K562 (cell line): ENCODE measurements at regions not wholly inside any gene's neighbourhood (a gene's known extent, or its start where the extent isn't known, plus 50 kb on each side); places are given as distances from the start of the nearest gene placed in this dataset.

Source experiments
- ATAC-seq: fragments of 200-7000 bp; cut with Tn5 transposase; 3 replicates; pipeline ENCODE4 v1.9.1; 2020; ENCODE audit warnings: moderate library complexity
- BruUV-seq: library from RNA; stranded (reverse); fragments of 400-500 nt; replicated peaks from 2 replicates; lab custom pipeline; 2021; lab: Mats Ljungman, UMichigan
- CTCF ChIA-PET: fragments of 300-600 bp; formaldehyde crosslinking; extraction: SDS; loops from one replicate; lab custom pipeline; 2021; ENCODE audit warnings: low intra/inter-chr PET ratio; lab: Yijun Ruan, JAX
- POLR2A ChIA-PET: fragments of 300-600, 350-650 bp; sonication (Branson Sonifier 250); formaldehyde crosslinking; extraction: SDS; loops from one replicate; lab custom pipeline; 2021; ENCODE audit warnings: antibody characterized with exemption, inconsistent platforms; lab: Yijun Ruan, JAX
- DNase-seq, 4 experiments: peaks; one replicate each; pipeline versions ENCODE4 v3.0.0 to v3.0.0-alpha.2; 2011 to 2018; ENCODE audit warnings: low spot score in 3 of 4, mixed read lengths in 3 of 4; ENCODE audit errors: extremely low read depth in 1 of 4
- FAIRE-seq: peaks from 2 replicates; lab custom pipeline; 2011; peaks lifted over from hg19 to GRCh38; lab: Jason Lieb, UNC
- H2AFZ ChIP-seq: 2 replicates; pipeline ENCODE4 v1.6.0; 2011; ENCODE audit warnings: low read depth, low read length, control low read depth, inconsistent platforms
- H3K27ac ChIP-seq: fragments of 200-600 bp; 3 replicates; pipeline ENCODE4 v1.8.0; 2011; ENCODE audit warnings: low read depth, mild to moderate bottlenecking, control low read depth, inconsistent platforms, low read length, moderate library complexity, mixed read lengths; ENCODE audit errors: extremely low read depth
- H3K27me3 ChIP-seq, 2 experiments: fragments of 300-600 bp in 1 of 2; 2 replicates in 1 of 2; 3 replicates in 1 of 2; pipeline versions ENCODE4 v1.6.0 to v1.8.0; 2011; ENCODE audit warnings: inconsistent platforms in 2 of 2, low read length in 2 of 2, mild to moderate bottlenecking in 1 of 2, mixed read lengths in 1 of 2, moderate library complexity in 1 of 2; ENCODE audit not compliant: control insufficient read depth in 2 of 2, insufficient read depth in 2 of 2
- H3K36me3 ChIP-seq: fragments of 300-600 bp; 3 replicates; pipeline ENCODE4 v1.8.0; 2011; ENCODE audit warnings: mild to moderate bottlenecking, low read length, inconsistent platforms; ENCODE audit not compliant: control insufficient read depth, insufficient read depth
- H3K4me1 ChIP-seq, 2 experiments: fragments of 200-600 bp in 1 of 2; replicated peaks in 1 of 2; 2 replicates in 1 of 2; 3 replicates in 1 of 2; pipeline versions ENCODE4 v1.5.1 to v1.8.0; 2011; ENCODE audit warnings: inconsistent platforms in 2 of 2, low read length in 2 of 2, mild to moderate bottlenecking in 1 of 2, mixed read lengths in 1 of 2, moderate library complexity in 1 of 2; ENCODE audit not compliant: control insufficient read depth in 2 of 2, insufficient read depth in 2 of 2
- H3K4me2 ChIP-seq: 2 replicates; pipeline ENCODE4 v1.6.1; 2011; ENCODE audit warnings: low read length, control low read depth, inconsistent platforms, mixed read lengths; ENCODE audit not compliant: insufficient read depth
- H3K4me3 ChIP-seq: fragments of 200-600 bp; sonication (generic), shearing (Covaris generic); 2 replicates; pipeline ENCODE4 v1.5.1; 2016; ENCODE audit warnings: control low read depth, inconsistent platforms
- H3K79me2 ChIP-seq: fragments of 200-600 bp; 3 replicates; pipeline ENCODE4 v1.8.0; 2011; ENCODE audit warnings: low read length, inconsistent platforms; ENCODE audit not compliant: control insufficient read depth, insufficient read depth
- H3K9ac ChIP-seq, 2 experiments: 2 replicates each; pipeline versions ENCODE4 v1.6.0 to v1.6.1; 2011; ENCODE audit warnings: low read depth in 2 of 2, low read length in 2 of 2, control low read depth in 1 of 2, inconsistent platforms in 1 of 2, mild to moderate bottlenecking in 1 of 2, mixed read lengths in 1 of 2; ENCODE audit not compliant: insufficient read depth in 1 of 2
- H3K9me1 ChIP-seq: one replicate; pipeline ENCODE4 v1.6.0; 2011; ENCODE audit warnings: inconsistent platforms, mild to moderate bottlenecking, low read length, moderate library complexity; ENCODE audit not compliant: control insufficient read depth, insufficient read depth
- H3K9me3 ChIP-seq: replicated peaks from 2 replicates; pipeline ENCODE4 v1.5.1; 2011; ENCODE audit warnings: low read depth, low read length, inconsistent platforms; ENCODE audit not compliant: control insufficient read depth, insufficient read depth
- H4K20me1 ChIP-seq: replicated peaks from 2 replicates; pipeline ENCODE4 v1.6.1; 2011; ENCODE audit warnings: low read length, inconsistent platforms, mixed read lengths; ENCODE audit not compliant: control insufficient read depth, insufficient read depth
- CHCHD3 ChIP-seq: fragments of 250-450 bp; sonication (Bioruptor Pico); IDR thresholded peaks from 2 replicates; pipeline ENCODE4 v2.1.2; 2022; ENCODE audit warnings: mild to moderate bottlenecking
- DNMT1 ChIP-seq: fragments of 450-650 bp; IDR thresholded peaks from 2 replicates; pipeline ENCODE4 v1.6.1; 2016; ENCODE audit warnings: antibody characterized with exemption, mild to moderate bottlenecking
- E4F1 ChIP-seq: fragments of 250-450 bp; sonication (Bioruptor Pico); IDR thresholded peaks from 2 replicates; pipeline ENCODE4 v1.5.0; 2021; ENCODE audit warnings: mild to moderate bottlenecking, borderline replicate concordance
- FOXJ3 ChIP-seq: sonication (generic); formaldehyde crosslinking; IDR thresholded peaks from 2 replicates; pipeline ENCODE4 v1.4.0; 2020; ENCODE audit warnings: mild to moderate bottlenecking, missing genetic modification reagents
- HDGF ChIP-seq: fragments of 450-650 bp; IDR thresholded peaks from 2 replicates; pipeline ENCODE4 v1.6.1; 2016
- KDM1A ChIP-seq, 2 experiments: fragments of 450-650 bp; IDR thresholded peaks; 2 replicates each; pipeline ENCODE4 v1.6.1; 2016; ENCODE audit warnings: mild to moderate bottlenecking in 2 of 2
- MTA3 ChIP-seq: fragments of 450-650 bp; formaldehyde crosslinking; IDR thresholded peaks from 2 replicates; pipeline ENCODE4 v1.6.1; 2017; ENCODE audit warnings: mild to moderate bottlenecking, borderline replicate concordance
- NBN ChIP-seq: fragments of 450-650 bp; IDR thresholded peaks from 2 replicates; pipeline ENCODE4 v1.6.1; 2016; ENCODE audit warnings: low read depth, mild to moderate bottlenecking
- NUFIP1 ChIP-seq: fragments of 450-650 bp; IDR thresholded peaks from 2 replicates; pipeline ENCODE4 v1.6.1; 2018; ENCODE audit not compliant: partially characterized antibody
- SNAPC5 ChIP-seq: fragments of 250-450 bp; sonication (Bioruptor Pico); IDR thresholded peaks from 2 replicates; pipeline ENCODE4 v1.8.0; 2021; ENCODE audit warnings: moderate library complexity, mild to moderate bottlenecking, inconsistent platforms
- SOX6 ChIP-seq: fragments of 450-650 bp; IDR thresholded peaks from 2 replicates; pipeline ENCODE4 v1.6.1; 2014; ENCODE audit warnings: mild to moderate bottlenecking
- XRCC5 ChIP-seq: fragments of 200-400 bp; formaldehyde crosslinking; IDR thresholded peaks from 2 replicates; pipeline ENCODE4 v1.6.1; 2017; ENCODE audit warnings: low read depth, mild to moderate bottlenecking, low read length
- ZNF41 ChIP-seq: fragments of 250-450 bp; sonication (Bioruptor Pico); conservative IDR thresholded peaks from 2 replicates; pipeline ENCODE4 v1.4.0; 2020; ENCODE audit warnings: mild to moderate bottlenecking
- ZNF586 ChIP-seq: fragments of 450-650 bp; formaldehyde crosslinking; conservative IDR thresholded peaks from 2 replicates; pipeline ENCODE4 v1.4.0; 2020; ENCODE audit warnings: mild to moderate bottlenecking, moderate library complexity
- ZNF830 ChIP-seq: fragments of 250-450 bp; sonication (Bioruptor Pico); IDR thresholded peaks from 2 replicates; pipeline ENCODE4 v1.5.0; 2021; ENCODE audit warnings: mild to moderate bottlenecking
- WGBS: fragments of 100-300 bp; shearing (Covaris generic); methylation state at CpG from one replicate; pipeline ENCODE4 v1.1.6; 2016; ENCODE audit warnings: low coverage, mixed read lengths; ENCODE audit not compliant: insufficient coverage; ENCODE audit errors: missing lambda C conversion rate; 5-methylcytosine and 5-hydroxymethylcytosine counted together
- in situ Hi-C: fragments of 300-500 bp; cut with MboI; formaldehyde crosslinking; loops from 4 replicates; pipeline ENCODE4 v1.15.0; 2018; ENCODE audit warnings: inconsistent platforms, mixed read lengths
- intact Hi-C: fragments of 100-400 bp; cut with micrococcal nuclease; formaldehyde crosslinking; loops from 2 replicates; pipeline ENCODE4 v1.14.2; 2022

- Histone ChIP-seq H3K9me1 (no peaks in the 10 kb centered on the region), H3K36me3 (no peaks in the 10 kb centered on the region), H3K79me2 (no peaks in the 10 kb centered on the region), H3K27ac (no peak overlapping the region), H3K4me2 (no peak overlapping the region), H4K20me1 (no peaks in the 10 kb centered on the region), H3K4me3 (no peak overlapping the region), H3K27me3 (no peaks in the 10 kb centered on the region), H3K9me3 (no peaks in the 10 kb centered on the region; the same call in 1 of the 2 replicates), H3K4me1 (no peaks in the 10 kb centered on the region), H2AFZ (no peak overlapping the region), H3K9ac (no peak overlapping the region)
- FAIRE-seq (no peak), DNase-seq (no peak), ATAC-seq (no peak)
- no TSS peak for BruUV-seq
- TF ChIP-seq SNAPC5 (CRISPR knock-in tag) (no peak), SOX6 (no peak), E4F1 (CRISPR knock-in tag) (no peak), ZNF586 (CRISPR knock-in tag) (no peak), HDGF (no peak), NUFIP1 (no peak), XRCC5 (no peak), CHCHD3 (CRISPR knock-in tag) (no peak), FOXJ3 (CRISPR knock-in tag) (no peak), MTA3 (no peak), KDM1A (IDR thresholded peaks at IDR 0.05) (no peak), NBN (no peak), ZNF830 (CRISPR knock-in tag) (no peak), DNMT1 (no peak), ZNF41 (CRISPR knock-in tag) (no peak)
- in situ Hi-C loops = no loop called here
- 0% methylated on average over 1 of the region's 1 CpG for whole genome bisulfite sequencing
- intact Hi-C loops = no loop called here
- CTCF ChIA-PET = no interaction called here
- POLR2A ChIA-PET = no interaction called here
These were observed 466.7 kb downstream of the C3orf38 start for GRCh38 chr3:88616413-88616812.
